HUES6 (cell line): ENCODE measurements at regions not wholly inside any gene's neighbourhood (a gene's known extent, or its start where the extent isn't known, plus 50 kb on each side); places are given as distances from the start of the nearest gene placed in this dataset.

ENCODE experiments used
- H3K27ac ChIP-seq: 2 replicates; pipeline ENCODE4 v1.7.0; 2013; ENCODE audit warnings: low read depth, mild to moderate bottlenecking, low read length, inconsistent platforms
- H3K27me3 ChIP-seq: 2 replicates; pipeline ENCODE4 v1.6.1; 2013; ENCODE audit warnings: low read length; ENCODE audit not compliant: control insufficient read depth, insufficient read depth
- H3K36me3 ChIP-seq: 2 replicates; pipeline ENCODE4 v1.6.1; 2013; ENCODE audit warnings: low read length; ENCODE audit not compliant: control insufficient read depth, insufficient read depth
- H3K4me1 ChIP-seq: 2 replicates; pipeline ENCODE4 v1.6.1; 2013; ENCODE audit warnings: low read length; ENCODE audit not compliant: control insufficient read depth, insufficient read depth
- H3K4me3 ChIP-seq: 2 replicates; pipeline ENCODE4 v1.5.1; 2013; ENCODE audit warnings: low read depth, low read length
- H3K9ac ChIP-seq: one replicate; pipeline ENCODE4 v1.6.1; 2013; ENCODE audit warnings: mild to moderate bottlenecking, low read length
- H3K9me3 ChIP-seq: 2 replicates; pipeline ENCODE4 v1.6.1; 2013; ENCODE audit warnings: low read depth, low read length; ENCODE audit not compliant: control insufficient read depth, insufficient read depth

DNA sequence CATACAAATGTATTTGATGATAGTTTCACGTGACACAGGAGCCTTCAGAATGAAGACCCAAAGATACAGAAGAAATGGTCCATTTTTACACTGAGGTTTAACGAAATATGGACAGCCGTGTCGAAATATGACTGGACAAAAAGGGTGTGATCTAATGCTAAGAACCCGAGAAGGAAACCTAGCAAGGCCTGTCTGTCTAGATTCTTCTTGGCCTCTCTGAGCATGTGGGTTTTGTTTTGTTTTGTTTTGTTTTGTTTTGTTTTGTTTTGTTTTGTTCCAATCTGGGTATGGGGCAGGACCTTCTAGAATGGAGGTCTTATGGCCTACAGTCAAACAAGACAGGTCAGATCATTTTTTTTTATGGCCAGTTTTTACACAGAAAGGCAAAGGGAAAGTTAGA is 242.7 kb upstream of the STT3B start:
- H3K4me3 ChIP-seq = no peak overlapping the region
- H3K36me3 ChIP-seq = no peaks in the 10 kb centered on the region
- H3K27ac ChIP-seq = no peak overlapping the region
- H3K9me3 ChIP-seq = no peaks in the 10 kb centered on the region
- H3K4me1 ChIP-seq = peaks cover 28% of the 10 kb centered on the region
- no peak overlapping the region for H3K9ac ChIP-seq
- no peaks in the 10 kb centered on the region for H3K27me3 ChIP-seq

DNA sequence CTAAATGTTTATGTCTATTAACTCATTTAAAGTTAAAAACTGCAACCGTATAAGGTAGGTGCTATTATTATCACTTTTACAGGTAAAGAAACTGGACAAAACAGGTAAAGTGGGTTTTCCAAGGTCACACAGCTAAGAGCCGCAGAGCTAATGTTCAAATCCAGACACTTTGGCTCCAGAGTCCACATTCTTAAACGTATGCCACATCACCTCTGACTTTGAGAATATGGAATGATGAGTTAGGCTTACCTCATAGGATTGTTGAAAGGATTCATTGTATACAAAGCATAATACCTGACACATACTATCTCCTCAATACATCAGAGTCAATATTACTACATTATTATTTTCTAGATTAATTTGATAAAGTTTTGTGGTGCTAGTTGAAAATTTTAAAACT is 240.9 kb upstream of the STT3B start:
- no peaks in the 10 kb centered on the region for H3K36me3 ChIP-seq
- H3K4me1 ChIP-seq = peaks cover 34% of the 10 kb centered on the region
- H3K27ac ChIP-seq = no peak overlapping the region
- H3K9me3 ChIP-seq = no peaks in the 10 kb centered on the region
- no peaks in the 10 kb centered on the region for H3K27me3 ChIP-seq
- no peak overlapping the region for H3K9ac ChIP-seq
- H3K4me3 ChIP-seq = no peak overlapping the region

DNA sequence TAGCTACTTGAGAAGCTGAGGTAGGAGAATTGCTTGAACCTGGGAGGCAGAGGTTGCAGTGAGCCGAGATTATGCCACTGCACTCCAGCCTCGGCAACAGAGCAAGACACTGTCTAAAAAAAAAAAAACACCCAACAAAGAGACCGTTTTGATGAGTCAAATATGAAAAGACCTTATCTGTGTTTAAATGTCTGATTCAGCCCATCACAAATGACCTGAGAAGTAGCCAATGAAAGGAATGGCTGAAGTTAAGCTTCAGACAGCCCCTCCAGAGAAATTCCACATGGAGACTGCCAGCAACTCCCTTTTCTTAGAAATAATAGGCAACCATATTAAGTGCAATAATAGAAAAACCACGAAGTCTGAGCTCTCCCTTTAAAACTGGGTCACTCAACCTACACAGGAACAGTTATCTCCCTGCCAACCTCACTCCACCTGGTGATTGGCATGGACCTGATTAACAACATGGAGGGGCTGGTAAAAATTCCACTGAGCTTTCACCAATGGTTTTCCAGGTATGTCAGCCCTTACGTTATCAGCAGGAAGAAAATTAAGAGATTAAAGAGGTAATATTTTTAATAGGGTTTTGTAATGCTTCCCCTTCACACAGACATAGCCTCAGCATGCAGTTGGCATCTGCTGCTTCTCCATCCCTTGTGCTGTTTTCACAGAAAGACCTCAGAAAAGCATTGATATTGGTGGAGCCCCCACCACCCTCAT is 238.1 kb upstream of the STT3B start:
- H3K9ac ChIP-seq = no peak overlapping the region
- no peaks in the 10 kb centered on the region for H3K36me3 ChIP-seq
- H3K4me1 ChIP-seq = peaks cover 19% of the 10 kb centered on the region; the same call in 1 of the 2 replicates
- peaks cover 10% of the 10 kb centered on the region; the same call in 1 of the 2 replicates for H3K9me3 ChIP-seq
- no peak overlapping the region for H3K4me3 ChIP-seq
- no peak overlapping the region for H3K27ac ChIP-seq
- H3K27me3 ChIP-seq = no peaks in the 10 kb centered on the region

DNA sequence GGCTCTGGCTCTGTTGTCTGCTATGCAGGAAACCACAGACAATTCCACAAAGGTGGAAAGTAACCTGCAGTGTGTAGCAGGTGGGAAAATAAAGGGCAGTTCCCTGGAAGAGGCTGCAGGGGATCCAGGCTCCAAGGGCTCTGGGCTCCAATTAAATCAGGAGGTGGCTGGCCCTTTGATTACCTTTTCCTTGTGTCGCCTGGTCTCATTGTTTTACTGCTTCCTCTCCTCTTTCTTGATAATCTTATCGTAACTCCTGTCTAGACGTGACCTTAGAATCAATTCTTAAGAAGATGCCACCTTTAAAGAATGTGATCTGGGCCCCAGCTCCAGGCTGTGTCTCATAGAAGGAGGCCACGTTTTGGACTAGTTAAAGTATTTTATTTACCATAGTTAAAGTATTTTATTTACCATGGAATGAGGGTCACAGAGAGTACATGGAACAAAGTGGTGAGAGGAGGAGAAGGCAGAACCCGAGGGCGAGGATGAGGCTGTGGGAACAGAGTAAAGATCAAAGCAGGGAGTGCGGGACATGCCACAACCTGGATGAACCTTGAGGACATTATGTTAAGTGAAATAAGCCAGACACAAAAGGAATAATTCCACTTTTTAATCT is 237.5 kb upstream of the STT3B start:
- H3K9me3 ChIP-seq = peaks cover 10% of the 10 kb centered on the region; the same call in 1 of the 2 replicates
- no peak overlapping the region for H3K27ac ChIP-seq
- peaks cover 17% of the 10 kb centered on the region; the same call in 1 of the 2 replicates for H3K4me1 ChIP-seq
- H3K9ac ChIP-seq = no peak overlapping the region
- H3K27me3 ChIP-seq = no peaks in the 10 kb centered on the region
- H3K4me3 ChIP-seq = no peak overlapping the region
- no peaks in the 10 kb centered on the region for H3K36me3 ChIP-seq

DNA sequence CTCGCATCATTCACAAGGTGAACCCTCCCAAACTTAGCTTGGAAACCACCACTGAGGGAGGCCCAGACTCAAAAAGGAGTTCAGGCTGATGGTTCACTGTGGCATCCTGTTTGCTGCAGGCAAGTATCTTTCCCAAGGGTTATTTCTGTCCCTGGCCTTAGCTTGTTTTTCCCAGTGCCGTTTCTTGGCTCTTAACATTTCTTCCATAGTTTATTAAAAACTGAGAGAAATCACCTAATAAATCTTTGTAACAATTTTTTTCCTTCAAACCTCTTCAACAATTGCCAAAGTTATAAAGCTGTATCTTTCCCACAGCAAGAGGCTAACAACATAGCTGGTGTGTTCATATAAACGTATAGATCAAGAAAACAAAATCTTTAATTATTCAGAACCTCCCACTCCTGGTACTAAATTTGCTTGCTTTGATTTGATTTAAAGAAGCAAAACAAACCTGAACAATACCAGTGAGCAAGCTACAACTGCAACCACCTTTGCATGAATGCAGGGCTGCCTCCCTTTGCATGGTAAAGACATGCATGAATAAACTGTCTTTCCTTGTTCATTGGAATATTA is 234.9 kb upstream of the STT3B start:
- H3K27ac ChIP-seq = no peak overlapping the region
- H3K27me3 ChIP-seq = no peaks in the 10 kb centered on the region
- H3K4me3 ChIP-seq = no peak overlapping the region
- peaks cover 10% of the 10 kb centered on the region; the same call in 1 of the 2 replicates for H3K9me3 ChIP-seq
- 0 out of 2 replicates have a peak, but pooled peaks cover 11% of the 10 kb centered on the region for H3K4me1 ChIP-seq
- no peaks in the 10 kb centered on the region for H3K36me3 ChIP-seq
- no peak overlapping the region for H3K9ac ChIP-seq

DNA sequence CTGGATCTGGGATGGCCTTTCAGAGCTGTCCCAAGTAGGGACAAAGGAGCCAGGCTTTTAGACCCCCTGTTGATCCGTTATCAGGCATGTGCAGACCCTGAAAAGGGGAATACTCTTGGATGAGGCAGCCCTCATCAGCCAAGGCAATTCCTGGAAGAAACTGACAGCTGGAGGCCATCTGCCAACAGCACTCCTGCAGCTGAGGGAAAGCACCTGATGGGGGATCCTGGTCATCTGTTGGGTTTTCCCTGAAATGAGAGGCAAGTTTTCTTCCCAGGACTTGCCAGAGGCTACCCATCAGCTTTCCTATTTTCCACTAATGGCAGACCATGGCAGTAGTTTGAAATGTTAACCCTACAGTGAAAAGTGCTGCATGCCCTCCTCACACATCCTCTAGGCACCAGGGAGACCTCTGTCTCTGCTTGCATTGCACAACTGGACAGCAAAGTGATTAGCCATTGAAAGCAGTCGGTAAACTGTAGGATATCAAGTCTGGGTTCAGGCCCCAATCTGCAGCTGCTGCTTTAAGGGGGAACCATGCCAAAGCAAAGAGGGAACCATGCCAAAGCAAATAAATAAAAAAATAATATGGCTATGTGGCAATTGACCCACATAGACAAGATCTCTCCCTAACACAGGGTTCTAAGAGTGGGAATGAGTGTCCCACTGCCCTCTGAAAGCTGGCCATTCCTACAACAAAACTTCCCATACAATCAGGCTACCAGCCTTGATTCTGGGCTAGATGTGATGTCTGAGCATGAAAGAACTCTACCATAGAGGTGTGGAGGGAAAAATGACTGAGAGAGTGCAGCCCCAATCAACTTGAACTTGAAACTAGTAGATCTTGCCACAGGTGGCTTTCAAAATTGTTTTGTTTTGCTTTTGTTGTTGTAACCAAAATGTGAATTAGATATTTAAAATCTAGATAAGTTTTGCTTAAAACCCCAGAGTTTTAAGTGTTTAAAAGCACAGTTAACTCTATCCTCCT is 232.0 kb upstream of the STT3B start:
- Histone ChIP-seq H3K27ac (no peak overlapping the region), H3K9ac (no peak overlapping the region), H3K4me1 (no peaks in the 10 kb centered on the region), H3K27me3 (no peaks in the 10 kb centered on the region), H3K4me3 (no peak overlapping the region), H3K36me3 (no peaks in the 10 kb centered on the region), H3K9me3 (peaks cover 10% of the 10 kb centered on the region; the same call in 1 of the 2 replicates)

DNA sequence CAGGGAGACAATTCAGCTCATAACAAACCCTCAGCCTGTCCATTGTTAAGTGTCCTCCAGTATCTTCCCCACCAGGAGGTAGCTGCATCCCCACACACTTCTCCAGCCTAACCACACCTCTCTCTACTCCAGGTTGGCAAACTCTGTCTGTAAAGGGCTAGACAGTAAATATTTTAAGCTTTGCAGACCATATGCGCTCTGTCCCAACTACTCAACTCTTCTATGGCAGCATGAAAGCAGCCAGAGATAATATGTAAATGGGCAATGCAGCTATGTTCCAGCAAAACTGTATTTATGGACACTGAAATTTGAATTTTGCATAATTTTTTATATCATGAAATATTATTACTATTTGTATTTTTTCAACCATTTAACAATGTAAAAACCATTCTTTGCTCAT is 230.4 kb upstream of the STT3B start:
- Histone ChIP-seq H3K4me1 (no peaks in the 10 kb centered on the region), H3K27ac (no peak overlapping the region), H3K27me3 (no peaks in the 10 kb centered on the region), H3K36me3 (no peaks in the 10 kb centered on the region), H3K9ac (no peak overlapping the region), H3K9me3 (peaks cover 9% of the 10 kb centered on the region; the same call in 1 of the 2 replicates), H3K4me3 (no peak overlapping the region)

DNA sequence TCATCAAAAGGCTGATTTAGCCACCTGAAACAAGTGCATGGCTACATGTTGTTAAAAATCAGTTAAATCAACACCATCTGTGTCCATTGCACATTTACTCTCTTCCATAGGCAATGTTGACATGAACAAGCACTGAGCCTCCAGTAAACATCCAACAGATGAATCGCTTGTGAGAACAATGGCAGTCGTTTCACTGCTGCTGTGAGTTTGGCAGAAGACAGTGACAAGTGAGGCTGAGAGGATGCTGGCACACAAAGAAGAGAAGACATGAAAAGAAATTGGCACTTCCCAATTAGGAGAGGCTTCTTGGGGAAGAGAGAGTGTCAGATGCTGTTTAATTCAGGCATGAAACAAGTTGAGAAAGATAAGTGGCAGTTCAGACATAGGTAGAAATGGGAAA is 227.4 kb upstream of the STT3B start:
- Histone ChIP-seq H3K27me3 (no peaks in the 10 kb centered on the region), H3K4me1 (no peaks in the 10 kb centered on the region)

DNA sequence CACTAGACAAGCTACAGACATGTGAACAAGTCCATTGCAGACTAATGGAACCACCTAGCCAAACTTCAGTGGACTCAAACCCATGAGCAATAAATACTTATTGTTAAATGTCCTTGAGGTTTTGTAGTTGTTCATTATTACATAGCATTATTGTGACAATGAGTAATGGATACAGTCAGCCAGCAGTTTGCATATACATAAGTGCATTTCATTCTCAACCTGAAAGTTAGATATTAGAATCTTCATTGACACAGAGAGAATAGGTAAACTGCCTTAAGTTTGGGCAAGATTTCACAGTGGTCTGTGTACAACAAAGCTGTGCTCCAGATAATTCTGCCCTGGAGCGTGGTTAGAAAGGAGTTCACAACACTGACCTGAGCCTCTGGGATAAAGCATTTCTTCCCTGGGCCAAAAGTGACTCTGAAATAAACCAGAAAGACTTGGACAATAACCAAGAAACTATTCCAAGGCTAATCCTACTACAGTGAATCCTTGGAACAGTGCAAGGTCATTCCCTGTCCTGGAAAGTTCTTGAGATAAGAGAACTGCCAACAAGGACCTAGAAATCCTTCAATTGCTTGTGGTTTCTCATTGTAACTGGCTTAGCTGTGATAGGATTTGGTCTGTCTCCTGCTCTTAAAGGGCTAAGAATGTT is 225.5 kb upstream of the STT3B start:
- Histone ChIP-seq H3K4me1 (no peaks in the 10 kb centered on the region), H3K4me3 (no peak overlapping the region), H3K36me3 (no peaks in the 10 kb centered on the region), H3K27me3 (no peaks in the 10 kb centered on the region), H3K9me3 (no peaks in the 10 kb centered on the region), H3K9ac (no peak overlapping the region), H3K27ac (no peak overlapping the region)

More for the DNA sequence above, 227.4 kb upstream of the STT3B start:
- no peaks in the 10 kb centered on the region for H3K36me3 ChIP-seq
- no peak overlapping the region for H3K4me3 ChIP-seq
- no peaks in the 10 kb centered on the region for H3K9me3 ChIP-seq
- no peak overlapping the region for H3K27ac ChIP-seq
- no peak overlapping the region for H3K9ac ChIP-seq

DNA sequence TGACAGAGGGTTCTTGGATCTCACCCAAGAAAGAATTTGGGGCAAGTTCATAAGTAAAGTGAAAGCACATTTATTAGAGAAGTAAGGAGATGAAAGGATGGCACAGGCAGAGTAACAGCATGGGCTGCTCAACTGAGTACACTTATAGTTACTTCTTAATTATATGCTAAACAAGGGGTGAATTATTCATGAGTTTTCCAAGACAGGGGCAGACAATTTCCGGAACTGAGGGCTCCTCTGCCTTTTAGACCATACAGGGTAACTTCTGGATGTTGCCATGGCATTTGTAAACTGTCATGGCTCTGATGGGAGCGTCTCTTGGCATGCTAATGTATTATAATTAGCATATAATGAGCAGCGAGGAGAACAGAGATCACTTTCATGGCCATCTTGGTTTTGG is 221.2 kb upstream of the STT3B start:
- Histone ChIP-seq H3K27ac (no peak overlapping the region), H3K36me3 (no peaks in the 10 kb centered on the region)

More for the DNA sequence above, 221.2 kb upstream of the STT3B start:
- H3K9ac ChIP-seq = no peak overlapping the region
- H3K4me1 ChIP-seq = no peaks in the 10 kb centered on the region
- H3K9me3 ChIP-seq = peaks cover 16% of the 10 kb centered on the region
- no peaks in the 10 kb centered on the region for H3K27me3 ChIP-seq
- no peak overlapping the region for H3K4me3 ChIP-seq
